Activated CD4-positive, alpha-beta T cell treated with anti-CD3 and anti-CD28 coated beads for 24 hours (primary cell): ENCODE measurements at regions not wholly inside any gene's neighbourhood (a gene's known extent, or its start where the extent isn't known, plus 50 kb on each side); places are given as distances from the start of the nearest gene placed in this dataset.
"Not testable (repeated sequence)": the region's sequence is repeated elsewhere in the genome, so short reads cannot be mapped to it uniquely, and the experiment has no call there.

ENCODE experiments used
- DNase-seq, 2 donors: peaks; one replicate each; pipeline ENCODE4 v3.0.0-alpha.2; 2020; ENCODE audit warnings: low read depth in 2 of 2

- not testable (repeated sequence) for DNase-seq
Measured at GRCh38 chr6:14389776-14390175, 272.2 kb downstream of the CD83 start.

- DNase-seq: no peak
Measured at GRCh38 chr6:14390805-14391204, 273.2 kb downstream of the CD83 start.

- no peak for DNase-seq
Measured at GRCh38 chr6:14393910-14394309, 276.3 kb downstream of the CD83 start.

- DNase-seq: no peak
Measured at GRCh38 chr6:14396392-14396791, 278.8 kb downstream of the CD83 start.

- no peak for DNase-seq
Measured at GRCh38 chr6:14396826-14397517, 279.4 kb downstream of the CD83 start.

- no peak for DNase-seq
Measured at GRCh38 chr6:14397518-14397901, 279.9 kb downstream of the CD83 start.

- no peak for DNase-seq
Measured at GRCh38 chr6:14398953-14399352, 281.4 kb downstream of the CD83 start.

- DNase-seq: no peak
Measured at GRCh38 chr6:14399635-14400034, 282.1 kb downstream of the CD83 start.

GRCh38 chr6:14401246-14401645 is 283.7 kb downstream of the CD83 start:
- no peak for DNase-seq

GRCh38 chr6:14406614-14407331 is 289.2 kb downstream of the CD83 start:
- no peak for DNase-seq

GRCh38 chr6:14408446-14408845 is 290.9 kb downstream of the CD83 start:
- DNase-seq: no peak

GRCh38 chr6:14412026-14412425 is 294.5 kb downstream of the CD83 start:
- DNase-seq: no peak

GRCh38 chr6:14415452-14415851 is 297.9 kb downstream of the CD83 start:
- no peak for DNase-seq

- no peak for DNase-seq
Measured at GRCh38 chr6:14417377-14417776, 299.8 kb downstream of the CD83 start.

- not testable (repeated sequence) for DNase-seq
Measured at GRCh38 chr6:14419224-14419623, 301.7 kb downstream of the CD83 start.

- no peak for DNase-seq
Measured at GRCh38 chr6:14422061-14422460, 304.5 kb downstream of the CD83 start.

GRCh38 chr6:14422917-14423316 is 305.3 kb downstream of the CD83 start:
- DNase-seq: no peak

GRCh38 chr6:14423330-14423729 is 305.8 kb downstream of the CD83 start:
- DNase-seq: no peak

- DNase-seq: no peak
Measured at GRCh38 chr6:14423955-14424354, 306.4 kb downstream of the CD83 start.

- no peak for DNase-seq
Measured at GRCh38 chr6:14425805-14426204, 308.2 kb downstream of the CD83 start.

- no peak for DNase-seq
Measured at GRCh38 chr6:14426281-14426680, 308.7 kb downstream of the CD83 start.

- DNase-seq: no peak
Measured at GRCh38 chr6:14428269-14428668, 310.7 kb downstream of the CD83 start.

GRCh38 chr6:14429396-14429795 is 311.8 kb downstream of the CD83 start:
- DNase-seq: no peak

- DNase-seq: no peak
Measured at GRCh38 chr6:14430218-14430617, 312.6 kb downstream of the CD83 start.
